Stimulated activated CD4-positive, alpha-beta T cell treated with anti-CD3 and anti-CD28 coated beads, Interleukin-12 subunit alpha, Interleukin-12 subunit beta, amount 100 ng/mL, for 4 hours (primary cell): ENCODE measurements at regions not wholly inside any gene's neighbourhood (a gene's known extent, or its start where the extent isn't known, plus 50 kb on each side); places are given as distances from the start of the nearest gene placed in this dataset.
"Not testable (repeated sequence)": the region's sequence is repeated elsewhere in the genome, so short reads cannot be mapped to it uniquely, and the experiment has no call there.

ENCODE experiments used
- DNase-seq: peaks from one replicate; pipeline ENCODE4 v3.0.0-alpha.2; 2020

GRCh38 chr21:9950363-9950762, 571.0 kb upstream of the TPTE start:
- not testable (repeated sequence) for DNase-seq

- not testable (repeated sequence) for DNase-seq
These were observed 562.6 kb upstream of the TPTE start for GRCh38 chr21:9958791-9959190.

GRCh38 chr21:9959220-9959964, 562.0 kb upstream of the TPTE start:
- not testable (repeated sequence) for DNase-seq

GRCh38 chr21:9969399-9969798, 552.0 kb upstream of the TPTE start:
- DNase-seq: not testable (repeated sequence)

- DNase-seq: not testable (repeated sequence)
These were observed 549.4 kb upstream of the TPTE start for GRCh38 chr21:9972018-9972417.

- not testable (repeated sequence) for DNase-seq
These were observed 543.0 kb upstream of the TPTE start for GRCh38 chr21:9978371-9978770.

- DNase-seq: not testable (repeated sequence)
These were observed 523.9 kb upstream of the TPTE start for GRCh38 chr21:9997507-9997906.

- not testable (repeated sequence) for DNase-seq
These were observed 518.5 kb upstream of the TPTE start for GRCh38 chr21:10002762-10003313.

- DNase-seq: not testable (repeated sequence)
These were observed 515.6 kb upstream of the TPTE start for GRCh38 chr21:10005791-10006190.

GRCh38 chr21:10016991-10017390, 504.4 kb upstream of the TPTE start:
- DNase-seq: not testable (repeated sequence)

GRCh38 chr21:10017757-10018156, 503.6 kb upstream of the TPTE start:
- not testable (repeated sequence) for DNase-seq

- not testable (repeated sequence) for DNase-seq
These were observed 499.9 kb upstream of the TPTE start for GRCh38 chr21:10021462-10021861.

- not testable (repeated sequence) for DNase-seq
These were observed 498.6 kb upstream of the TPTE start for GRCh38 chr21:10022745-10023144.
